22Rv1 (cell line): ENCODE measurements at regions not wholly inside any gene's neighbourhood (a gene's known extent, or its start where the extent isn't known, plus 50 kb on each side); places are given as distances from the start of the nearest gene placed in this dataset.

Experiments used
- CTCF ChIP-seq: fragments of 450-650 bp; IDR thresholded peaks from 2 replicates; pipeline ENCODE4 v1.5.1; 2017; ENCODE audit warnings: mild to moderate bottlenecking
- ZFX ChIP-seq: fragments of 450-650 bp; IDR thresholded peaks from 2 replicates; pipeline ENCODE4 v1.6.1; 2017; ENCODE audit warnings: antibody characterized with exemption, borderline replicate concordance

- TF ChIP-seq CTCF (no peak), ZFX (no peak)
These were observed 75.8 kb upstream of the ABCD3 start for GRCh38 chr1:94342416-94342815.
